HG02943 (cell line): ENCODE measurements at regions not wholly inside any gene's neighbourhood (a gene's known extent, or its start where the extent isn't known, plus 50 kb on each side); places are given as distances from the start of the nearest gene placed in this dataset.
A peak's percentile ranks its signal among the peaks of the same experiment; 100 is the strongest.
"Not testable (repeated sequence)": the region's sequence is repeated elsewhere in the genome, so short reads cannot be mapped to it uniquely, and the experiment has no call there.

Experiments used
- ATAC-seq: cut with Tn5 transposase; IDR thresholded peaks from one replicate; pipeline ENCODE4 v1.9.1; 2021; ENCODE audit warnings: mild to moderate bottlenecking, low read depth, moderate library complexity; ENCODE audit not compliant: unreplicated experiment

- no peak for ATAC-seq
These were observed 146.0 kb upstream of the JUN start for GRCh38 chr1:58929671-58930325.

GRCh38 chr1:58931024-58931423, 147.2 kb upstream of the JUN start:
- ATAC-seq: no peak

DNA sequence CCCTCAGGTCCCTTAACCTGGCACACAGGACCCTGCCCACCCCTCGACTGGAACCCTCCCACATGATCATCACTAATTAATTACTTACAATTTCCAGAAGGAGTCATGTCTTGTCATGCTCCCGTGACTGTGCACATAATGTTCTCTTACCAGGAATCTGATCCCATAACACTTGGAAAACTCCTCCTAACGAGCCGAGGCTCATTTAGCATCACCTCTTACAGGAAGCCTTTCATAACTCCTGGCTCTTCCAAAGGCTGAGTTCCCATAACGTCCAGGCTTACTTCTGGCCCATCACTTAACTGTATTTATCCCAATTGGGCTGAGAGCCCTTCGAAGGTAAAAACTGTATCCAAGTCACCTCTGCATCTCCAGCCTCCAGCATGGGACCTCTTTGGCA, 147.9 kb upstream of the JUN start:
- no peak for ATAC-seq

DNA sequence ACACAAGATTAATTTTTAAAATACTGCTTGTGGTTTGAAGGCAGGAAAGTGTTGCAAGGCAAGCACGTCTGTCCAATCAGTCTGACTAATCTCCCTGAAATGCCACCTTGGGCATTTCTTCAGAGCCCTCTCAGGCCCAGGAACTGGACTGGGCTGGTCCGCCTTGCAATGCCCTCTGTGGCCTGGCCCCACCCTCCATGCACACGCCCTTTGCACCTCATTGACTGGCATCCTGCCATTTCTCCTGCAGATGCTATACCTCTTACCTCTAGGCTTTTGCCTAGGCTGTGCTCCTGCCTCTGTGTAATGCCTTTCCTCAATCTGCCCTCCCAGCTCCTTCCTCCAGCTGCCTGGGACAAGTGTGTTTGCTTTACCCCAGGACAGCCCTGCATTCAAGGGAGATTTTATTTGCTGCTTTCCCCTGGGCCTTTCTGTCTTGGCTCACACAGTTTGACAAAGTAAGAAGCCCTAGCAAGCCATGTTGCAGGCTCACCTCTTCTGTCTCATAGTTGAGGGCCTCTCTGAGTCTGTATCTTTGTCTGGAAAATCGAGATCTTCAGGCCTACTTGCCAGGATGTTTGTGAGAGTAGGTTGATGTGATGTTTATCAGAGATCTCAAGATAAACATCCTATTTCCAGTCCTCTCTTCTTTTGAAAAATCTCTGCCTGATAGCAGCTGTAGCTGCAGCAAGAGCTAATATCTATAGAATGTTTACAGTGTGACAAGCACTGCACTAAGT, 149.2 kb upstream of the JUN start:
- no peak for ATAC-seq

- ATAC-seq: no peak
These were observed 149.7 kb upstream of the JUN start for GRCh38 chr1:58933599-58933926.

DNA sequence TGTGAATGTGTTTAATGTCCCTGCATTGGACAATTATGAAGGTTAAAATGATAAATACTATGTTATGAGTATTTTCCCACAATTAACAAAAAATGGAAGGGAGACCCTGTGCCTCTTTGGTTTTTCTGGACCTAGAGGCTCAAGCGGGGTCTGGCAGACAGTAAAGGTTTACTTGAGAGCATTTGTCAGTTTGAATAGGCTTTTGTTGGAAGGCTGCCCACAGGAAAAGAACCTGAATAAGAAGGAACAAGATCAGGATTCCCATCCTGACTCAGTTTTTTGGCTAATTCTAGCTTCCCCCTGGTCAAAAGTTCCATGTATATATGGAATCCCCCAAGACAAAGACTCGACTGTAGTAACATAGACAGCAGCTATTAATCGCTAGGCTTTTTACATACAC, 150.9 kb upstream of the JUN start:
- ATAC-seq: no peak

DNA sequence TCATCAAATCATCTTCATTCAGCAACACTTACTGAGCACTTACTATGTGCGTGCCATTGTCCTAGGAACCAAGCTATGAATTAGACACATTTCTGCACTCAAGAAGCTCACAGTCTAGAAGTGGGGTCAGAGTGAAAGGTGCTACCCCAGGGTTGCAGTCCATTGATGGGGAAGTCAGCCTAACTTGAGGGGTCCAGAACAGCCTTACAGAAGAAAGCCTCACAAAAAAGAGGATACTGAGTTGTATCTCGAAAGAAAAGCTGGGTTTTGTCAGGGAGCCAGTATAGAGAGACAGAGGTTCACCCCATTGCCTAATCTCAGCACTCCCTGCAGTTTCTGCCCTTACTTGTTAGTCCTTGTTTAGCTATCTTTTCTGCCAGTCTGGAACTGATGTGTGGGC, 153.1 kb upstream of the JUN start:
- ATAC-seq: no peak

DNA sequence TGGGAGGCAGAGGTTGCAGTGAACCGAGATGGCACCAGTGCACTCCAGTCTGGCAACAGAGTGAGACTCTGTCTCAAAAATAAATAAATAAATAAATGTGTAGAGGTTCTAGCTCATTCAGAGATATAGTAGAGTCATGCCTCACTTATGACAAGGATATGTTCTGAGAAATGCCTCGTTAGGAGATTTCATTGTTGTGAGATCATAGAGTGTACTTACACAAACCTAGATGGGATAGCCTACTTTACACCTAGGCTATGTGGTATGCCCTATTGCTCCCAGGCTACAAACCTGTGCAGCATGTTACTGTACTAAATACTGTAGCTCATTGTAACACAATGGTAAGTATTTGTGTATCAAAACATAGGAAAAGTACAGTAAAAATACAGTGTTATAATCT, 155.3 kb upstream of the JUN start:
- no peak for ATAC-seq

GRCh38 chr1:58939666-58940370, 156.0 kb upstream of the JUN start:
- ATAC-seq: no peak

GRCh38 chr1:58941471-58942289, 157.8 kb upstream of the JUN start:
- peak; percentile 54 for ATAC-seq

GRCh38 chr1:58942759-58943191, 158.9 kb upstream of the JUN start:
- no peak for ATAC-seq

DNA sequence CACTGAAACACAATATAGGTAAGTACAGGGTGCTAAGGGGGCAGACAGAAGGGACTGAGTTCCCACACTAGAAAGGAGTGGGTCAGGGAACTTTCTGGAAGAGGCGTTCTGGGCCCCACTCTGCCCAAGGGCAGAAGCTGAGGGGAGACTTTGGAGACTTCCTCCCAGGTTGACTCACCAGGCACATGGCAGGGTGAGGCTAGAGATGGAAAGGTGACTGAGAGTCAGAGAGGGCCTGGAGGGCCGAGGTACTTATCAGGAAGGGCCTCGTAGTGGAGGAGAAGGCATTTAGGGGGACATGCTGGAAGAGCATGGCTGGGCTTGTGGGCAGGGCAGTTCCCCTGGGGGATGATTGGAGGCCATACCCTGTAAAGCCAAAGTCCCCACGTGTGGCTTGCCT, 159.9 kb upstream of the JUN start:
- no peak for ATAC-seq

DNA sequence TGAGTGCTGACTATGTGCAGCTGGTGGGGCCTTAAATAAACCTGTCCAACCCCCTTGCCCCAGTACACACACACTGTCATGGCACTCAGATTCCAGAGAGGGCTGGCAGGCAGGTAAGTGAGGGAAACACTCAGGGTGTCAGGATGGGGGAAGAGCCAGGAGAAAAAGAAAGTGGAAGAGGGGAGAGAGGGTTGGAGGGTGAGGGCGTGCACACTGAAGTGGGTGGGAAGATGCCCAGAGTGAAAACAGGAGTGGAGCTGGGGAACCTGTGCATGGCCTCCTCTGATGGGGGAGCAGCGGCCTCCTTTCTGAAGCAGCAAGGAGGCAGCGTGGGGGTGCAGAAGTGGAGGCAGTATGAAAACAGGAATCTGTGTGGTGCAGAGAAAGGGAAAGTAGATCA, 160.6 kb upstream of the JUN start:
- no peak for ATAC-seq

DNA sequence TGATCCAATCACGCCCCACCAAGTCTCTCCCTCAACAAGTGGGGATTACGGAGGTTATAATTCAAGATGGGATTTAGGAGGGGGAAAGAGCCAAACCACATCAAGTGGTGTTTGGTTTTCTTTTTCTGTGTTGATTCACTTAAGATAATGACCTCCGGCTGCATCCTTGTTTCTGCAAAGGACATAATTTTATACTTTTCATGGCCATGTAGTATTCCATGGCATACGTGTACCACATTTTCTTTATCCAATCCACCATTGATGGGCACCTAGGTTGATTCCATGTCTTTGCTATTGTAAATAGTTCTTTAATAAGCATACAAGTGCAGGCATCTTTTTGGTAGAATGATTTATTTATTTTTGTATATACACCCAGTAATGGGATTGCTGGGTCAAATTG, 162.5 kb upstream of the JUN start:
- ATAC-seq: no peak

- ATAC-seq: no peak
These were observed 164.8 kb upstream of the JUN start for GRCh38 chr1:58948671-58949070.

DNA sequence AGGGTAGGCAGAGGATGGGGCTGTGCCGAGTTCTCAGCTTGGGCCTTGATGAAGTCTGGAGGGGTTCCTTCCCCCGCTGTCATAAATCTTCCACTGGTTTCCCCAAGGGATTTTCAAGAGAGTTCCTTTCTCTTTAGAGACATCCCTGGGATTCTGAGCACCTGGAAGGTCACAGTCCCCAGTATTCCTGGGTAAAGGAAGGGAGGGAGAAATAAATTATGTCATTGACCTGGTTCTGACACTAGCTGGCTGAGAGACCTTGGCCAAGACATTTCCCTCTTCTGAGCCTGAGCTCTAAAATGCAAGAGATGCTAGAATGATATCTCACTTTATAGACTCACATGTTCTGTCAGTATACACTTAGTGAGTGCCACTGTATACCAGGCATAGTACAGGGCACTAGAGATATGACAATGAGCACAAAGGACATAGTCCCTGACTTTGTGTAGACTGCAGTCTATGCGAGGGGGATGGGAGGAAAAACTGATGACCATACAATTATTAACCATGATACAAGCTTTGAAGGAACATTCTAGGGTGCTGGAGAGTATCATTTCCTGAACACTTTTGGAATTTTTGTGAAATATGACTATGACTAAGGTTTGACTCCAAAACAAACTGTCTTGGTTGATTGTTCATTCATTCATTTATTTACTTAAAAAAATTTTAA, 165.8 kb upstream of the JUN start:
- ATAC-seq: no peak

DNA sequence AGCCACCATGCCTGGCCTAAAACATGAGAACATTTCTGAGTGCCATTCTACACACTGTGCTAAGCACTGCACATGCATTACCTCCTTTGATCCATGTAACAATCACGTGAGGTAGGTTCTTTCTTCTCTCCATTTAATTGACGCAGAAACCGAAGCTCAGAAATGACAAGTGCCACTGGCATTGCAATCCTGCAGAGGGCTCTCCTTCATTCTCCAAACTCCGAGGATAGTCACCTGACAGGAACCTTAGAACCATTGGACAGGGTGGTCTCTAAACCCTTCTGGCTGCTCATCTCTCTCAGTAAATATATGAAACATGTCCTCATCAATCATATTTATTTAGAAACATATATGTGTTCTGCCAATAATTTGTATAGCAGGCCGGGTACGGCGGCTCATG, 167.1 kb upstream of the JUN start:
- ATAC-seq: no peak

DNA sequence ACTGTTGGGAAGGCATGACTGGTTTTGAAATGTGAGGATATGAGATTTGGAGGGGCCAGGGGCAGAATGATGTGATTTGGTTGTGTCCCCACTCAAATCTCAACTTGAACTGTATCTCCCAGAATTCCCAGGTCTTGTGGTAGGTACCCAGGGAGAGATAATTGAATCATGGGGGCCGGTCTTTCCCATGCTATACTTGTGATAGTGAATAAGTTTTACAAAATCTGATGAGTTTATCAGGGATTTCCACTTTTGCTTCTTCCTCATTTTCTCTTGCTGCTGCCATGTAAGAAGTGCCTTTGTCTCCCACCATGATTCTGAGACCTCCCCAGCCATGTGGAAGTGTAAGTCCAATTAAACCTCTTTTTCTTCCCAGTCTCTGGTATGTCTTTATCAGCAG, 170.1 kb upstream of the JUN start:
- ATAC-seq: not testable (repeated sequence)

- ATAC-seq: not testable (repeated sequence)
These were observed 179.4 kb upstream of the JUN start for GRCh38 chr1:58963287-58963686.

DNA sequence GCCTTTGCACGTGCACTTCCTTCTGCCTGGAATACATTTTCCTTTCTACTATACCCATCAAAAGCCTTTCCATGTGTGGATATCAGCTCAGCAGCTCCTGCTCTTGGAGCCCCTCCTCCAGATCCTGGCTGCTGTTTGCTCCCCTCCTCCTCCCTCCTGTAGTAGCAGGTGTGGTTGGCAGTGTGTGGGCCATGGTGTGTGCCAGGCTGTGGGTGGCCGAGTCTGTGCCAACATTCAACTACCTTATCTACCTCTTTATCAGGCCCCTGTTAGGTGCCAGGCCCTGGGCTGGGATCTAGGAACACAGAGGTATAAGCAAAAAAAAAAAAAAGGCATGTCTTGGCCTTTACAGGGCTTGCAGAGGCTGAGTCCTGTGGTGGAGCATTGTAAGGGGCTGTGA, 180.6 kb upstream of the JUN start:
- ATAC-seq: no peak
